ENCODE measurements at regions not wholly inside any gene's neighbourhood (a gene's known extent, or its start where the extent isn't known, plus 50 kb on each side); places are given as distances from the start of the nearest gene placed in this dataset.
"Not testable (repeated sequence)": the region's sequence is repeated elsewhere in the genome, so short reads cannot be mapped to it uniquely, and the experiment has no call there.

GRCh38 chr2:161068670-161069069, 91.6 kb upstream of the TANK start:
- DNase-seq (ENCODE audit: low spot score), result no peak

GRCh38 chr2:161070693-161071479, 89.3 kb upstream of the TANK start:
- DNase-seq (ENCODE audit: low spot score), result no peak

- not testable (repeated sequence) for DNase-seq (ENCODE audit: low spot score)
Measured at GRCh38 chr2:161072436-161072835, 87.8 kb upstream of the TANK start.

GRCh38 chr2:161075701-161076100, 84.5 kb upstream of the TANK start:
- no peak for DNase-seq (ENCODE audit: low spot score)

GRCh38 chr2:161076936-161077335, 83.3 kb upstream of the TANK start:
- DNase-seq (ENCODE audit: low spot score), result no peak

- DNase-seq (ENCODE audit: low spot score), result peak; percentile 34
Measured at GRCh38 chr2:161077367-161078210, 82.6 kb upstream of the TANK start.

- no peak for DNase-seq (ENCODE audit: low spot score)
Measured at GRCh38 chr2:161078211-161078539, 82.1 kb upstream of the TANK start.

GRCh38 chr2:161085149-161085548, 75.1 kb upstream of the TANK start:
- DNase-seq (ENCODE audit: low spot score), result no peak

GRCh38 chr2:161088658-161089350, 71.4 kb upstream of the TANK start:
- no peak for DNase-seq (ENCODE audit: low spot score)

GRCh38 chr2:161090411-161090810, 69.8 kb upstream of the TANK start:
- no peak for DNase-seq (ENCODE audit: low spot score)

- no peak for DNase-seq (ENCODE audit: low spot score)
Measured at GRCh38 chr2:161095314-161095713, 64.9 kb upstream of the TANK start.

- DNase-seq (ENCODE audit: low spot score), result peak; percentile 24
Measured at GRCh38 chr2:161096336-161096735, 63.9 kb upstream of the TANK start.

- no peak for DNase-seq (ENCODE audit: low spot score)
Measured at GRCh38 chr2:161097157-161097556, 63.1 kb upstream of the TANK start.

GRCh38 chr2:161100211-161100895, 59.9 kb upstream of the TANK start:
- no peak for DNase-seq (ENCODE audit: low spot score)

GRCh38 chr2:161101406-161101805, 58.8 kb upstream of the TANK start:
- peak; percentile 21 for DNase-seq (ENCODE audit: low spot score)

- DNase-seq (ENCODE audit: low spot score), result no peak
Measured at GRCh38 chr2:161102770-161103450, 57.3 kb upstream of the TANK start.

- no peak for DNase-seq (ENCODE audit: low spot score)
Measured at GRCh38 chr2:161103451-161103831, 56.8 kb upstream of the TANK start.

GRCh38 chr2:161104054-161104553, 56.1 kb upstream of the TANK start:
- no peak for DNase-seq (ENCODE audit: low spot score)

- DNase-seq (ENCODE audit: low spot score), result no peak
Measured at GRCh38 chr2:161107265-161107664, 53.0 kb upstream of the TANK start.

Measured in globus pallidus (tissue), 1 donor.